GM12878 (cell line): ENCODE measurements at regions not wholly inside any gene's neighbourhood (a gene's known extent, or its start where the extent isn't known, plus 50 kb on each side); places are given as distances from the start of the nearest gene placed in this dataset.

ENCODE experiments used
- ATAC-seq: fragments of 200-7000 bp; cut with Tn5 transposase; 3 replicates; pipeline ENCODE4 v1.9.1; 2020; ENCODE audit warnings: mild to moderate bottlenecking, moderate library complexity
- BruUV-seq: library from RNA; stranded (reverse); fragments of 400-500 nt; replicated peaks from 2 replicates; lab custom pipeline; 2021; lab: Mats Ljungman, UMichigan
- CTCF ChIA-PET: fragments of 300-600 bp; sonication (Branson Sonifier 250); formaldehyde crosslinking; extraction: SDS; loops from one replicate; lab custom pipeline; 2021; ENCODE audit warnings: inconsistent platforms; lab: Yijun Ruan, JAX
- POLR2A ChIA-PET: fragments of 350-600 bp; formaldehyde crosslinking; extraction: SDS; loops from one replicate; lab custom pipeline; 2021; ENCODE audit warnings: inconsistent platforms; lab: Charles Lee
- RAD21 ChIA-PET: fragments of 300-600 bp; sonication (Branson Sonifier 250); formaldehyde crosslinking; loops from one replicate; lab custom pipeline; 2023; ENCODE audit warnings: antibody characterized with exemption; ENCODE audit not compliant: unreplicated experiment; lab: Charles Lee
- SMC1A ChIA-PET: fragments of 300-600 bp; sonication (Branson Sonifier 250); formaldehyde crosslinking; loops from one replicate; lab custom pipeline; 2023; ENCODE audit not compliant: unreplicated experiment, uncharacterized antibody; lab: Charles Lee
- DNase-seq: peaks from one replicate; pipeline ENCODE4 v3.0.0-alpha.2; 2011; ENCODE audit warnings: low read depth, low spot score
- FAIRE-seq: peaks from 3 replicates; lab custom pipeline; 2011; peaks lifted over from hg19 to GRCh38; lab: Jason Lieb, UNC
- H2AFZ ChIP-seq: 2 replicates; pipeline ENCODE4 v1.6.0; 2011; ENCODE audit warnings: low read depth, low read length, control low read depth; ENCODE audit not compliant: control insufficient read depth
- H3K27ac ChIP-seq: 2 replicates; pipeline ENCODE4 v1.5.1; 2011; ENCODE audit warnings: control low read depth; ENCODE audit not compliant: control insufficient read depth, insufficient read depth
- H3K27me3 ChIP-seq, 2 experiments: replicated peaks in 1 of 2; 2 replicates each; pipeline versions ENCODE4 v1.6.0 to v1.6.1; 2011; ENCODE audit warnings: low read length in 1 of 2; ENCODE audit not compliant: control insufficient read depth in 2 of 2, insufficient read depth in 2 of 2
- H3K36me3 ChIP-seq, 2 experiments: 2 replicates each; pipeline ENCODE4 v1.5.1; 2011; ENCODE audit warnings: low read length in 1 of 2; ENCODE audit not compliant: control insufficient read depth in 2 of 2, insufficient read depth in 2 of 2
- H3K4me1 ChIP-seq: 2 replicates; pipeline ENCODE4 v1.6.1; 2011; ENCODE audit warnings: mild to moderate bottlenecking, low read length, moderate library complexity, mixed read lengths; ENCODE audit not compliant: control insufficient read depth, insufficient read depth
- H3K4me2 ChIP-seq: 2 replicates; pipeline ENCODE4 v1.6.0; 2011; ENCODE audit warnings: control low read depth; ENCODE audit not compliant: control insufficient read depth, insufficient read depth
- H3K4me3 ChIP-seq: fragments of 200-600 bp; sonication (generic); 2 replicates; pipeline ENCODE4 v1.5.1; 2016
- H3K79me2 ChIP-seq: 2 replicates; pipeline ENCODE4 v1.6.0; 2011; ENCODE audit warnings: low read length; ENCODE audit not compliant: control insufficient read depth, insufficient read depth
- H3K9ac ChIP-seq: 2 replicates; pipeline ENCODE4 v1.8.0; 2011; ENCODE audit warnings: low read length, control low read depth, mixed read lengths; ENCODE audit not compliant: control insufficient read depth, insufficient read depth
- H3K9me3 ChIP-seq: replicated peaks from 3 replicates; pipeline ENCODE4 v1.5.1; 2011; ENCODE audit warnings: mild to moderate bottlenecking, low read length; ENCODE audit not compliant: control insufficient read depth, insufficient read depth
- H4K20me1 ChIP-seq: 2 replicates; pipeline ENCODE4 v1.6.0; 2011; ENCODE audit not compliant: control insufficient read depth, insufficient read depth
- BMI1 ChIP-seq: fragments of 450-650 bp; IDR thresholded peaks from 2 replicates; pipeline ENCODE4 v1.6.1; 2016; ENCODE audit warnings: mild to moderate bottlenecking, moderate library complexity, borderline replicate concordance
- EED ChIP-seq: sonication (generic); IDR thresholded peaks from 2 replicates; pipeline ENCODE4 v1.6.1; 2016; ENCODE audit warnings: antibody characterized with exemption, low read depth
- EGR1 ChIP-seq, 2 experiments: IDR thresholded peaks; 1 replicate in 1 of 2; 2 replicates in 1 of 2; pipeline ENCODE4 v1.6.1; 2011 to 2012; ENCODE audit warnings: low read depth in 2 of 2, low read length in 2 of 2, borderline replicate concordance in 1 of 2, mild to moderate bottlenecking in 1 of 2, moderate library complexity in 1 of 2
- EZH2 ChIP-seq: IDR thresholded peaks from 2 replicates; pipeline ENCODE4 v1.6.1; 2012; ENCODE audit warnings: low read depth, mild to moderate bottlenecking, control low read depth, inconsistent platforms, low read length, borderline replicate concordance; ENCODE audit not compliant: control insufficient read depth
- FOXM1 ChIP-seq: IDR thresholded peaks from 2 replicates; pipeline ENCODE4 v1.6.1; 2012; ENCODE audit warnings: low read depth, mild to moderate bottlenecking, inconsistent platforms, low read length, moderate library complexity
- KAT2A ChIP-seq: conservative IDR thresholded peaks from 2 replicates; pipeline ENCODE4 v1.6.1; 2011; ENCODE audit warnings: low read depth, low read length; ENCODE audit not compliant: control insufficient read depth
- MLLT1 ChIP-seq: fragments of 450-650 bp; IDR thresholded peaks from 2 replicates; pipeline ENCODE4 v1.6.1; 2016; ENCODE audit warnings: mild to moderate bottlenecking
- NBN ChIP-seq: fragments of 450-650 bp; IDR thresholded peaks from 2 replicates; pipeline ENCODE4 v1.6.1; 2016
- NFXL1 ChIP-seq: fragments of 450-650 bp; IDR thresholded peaks from 2 replicates; pipeline ENCODE4 v1.6.1; 2017; ENCODE audit warnings: antibody characterized with exemption, mild to moderate bottlenecking, borderline replicate concordance
- NR2C1 ChIP-seq: fragments of 450-650 bp; IDR thresholded peaks from 2 replicates; pipeline ENCODE4 v1.6.1; 2017; ENCODE audit warnings: antibody characterized with exemption, mild to moderate bottlenecking, moderate library complexity
- POLR2AphosphoS2 ChIP-seq: IDR thresholded peaks from 2 replicates; pipeline ENCODE4 v1.6.1; 2011; ENCODE audit warnings: low read depth, mild to moderate bottlenecking, low read length, improper control_type of control experiment, moderate library complexity
- RB1 ChIP-seq: fragments of 450-650 bp; formaldehyde crosslinking; IDR thresholded peaks from 2 replicates; pipeline ENCODE4 v1.6.1; 2017; ENCODE audit warnings: mild to moderate bottlenecking, borderline replicate concordance
- ZNF622 ChIP-seq: fragments of 450-650 bp; IDR thresholded peaks from 2 replicates; pipeline ENCODE4 v1.6.1; 2017; ENCODE audit warnings: mild to moderate bottlenecking, inconsistent platforms
- WGBS: methylation state at CpG from one replicate; pipeline ENCODE4 v1.1.6; 2016; ENCODE audit warnings: low lambda C conversion rate; ENCODE audit not compliant: insufficient replicate concordance, insufficient coverage; ENCODE audit errors: missing lambda C conversion rate; 5-methylcytosine and 5-hydroxymethylcytosine counted together
- in situ Hi-C: fragments of 300-500 bp; cut with MboI; formaldehyde crosslinking; loops from 9 replicates; pipeline ENCODE4 v1.14.3; 2018; ENCODE audit warnings: mixed read lengths
- intact Hi-C: fragments of 100-400 bp; cut with micrococcal nuclease; formaldehyde crosslinking; loops from one replicate; pipeline ENCODE4 v1.14.2; 2022; ENCODE audit not compliant: unreplicated experiment
- TF ChIP-seq, protein P1 (sequence below): fragments of 150-350 bp; IDR thresholded peaks from 2 replicates; pipeline ENCODE4 v1.6.1; 2016; ENCODE audit warnings: low read depth, low read length

GRCh38 chr4:133474501-133474900 is 325.4 kb downstream of the PCDH10 start:
- intact Hi-C loops (no loop called here), in situ Hi-C loops (no loop called here)
- no peak for TF ChIP-seq ZNF622
- no peak for TF ChIP-seq RB1
- TF ChIP-seq KAT2A, result no peak
- no peak for TF ChIP-seq EED
- TF ChIP-seq MLLT1, result no peak
- no peak for TF ChIP-seq FOXM1
- TF ChIP-seq NR2C1, result no peak
- DNase-seq (no peak), ATAC-seq (no peak), FAIRE-seq (no peak)
- no TSS peak for BruUV-seq
- RAD21 ChIA-PET, result no interaction called here
- Histone ChIP-seq H2AFZ (no peak overlapping the region), H3K4me1 (no peaks in the 10 kb centered on the region), H3K27ac (no peak overlapping the region), H3K4me3 (no peak overlapping the region), H3K9me3 (no peaks in the 10 kb centered on the region), H3K27me3 (no peaks in the 10 kb centered on the region), H4K20me1 (no peaks in the 10 kb centered on the region), H3K4me2 (no peak overlapping the region), H3K9ac (no peak overlapping the region), H3K79me2 (no peaks in the 10 kb centered on the region), H3K36me3 (no peaks in the 10 kb centered on the region)
- CTCF ChIA-PET, result no interaction called here
- POLR2A ChIA-PET, result no interaction called here
- SMC1A ChIA-PET, result no interaction called here
- WGBS, result 75% methylated on average over 2 of the region's 2 CpGs

DNA sequence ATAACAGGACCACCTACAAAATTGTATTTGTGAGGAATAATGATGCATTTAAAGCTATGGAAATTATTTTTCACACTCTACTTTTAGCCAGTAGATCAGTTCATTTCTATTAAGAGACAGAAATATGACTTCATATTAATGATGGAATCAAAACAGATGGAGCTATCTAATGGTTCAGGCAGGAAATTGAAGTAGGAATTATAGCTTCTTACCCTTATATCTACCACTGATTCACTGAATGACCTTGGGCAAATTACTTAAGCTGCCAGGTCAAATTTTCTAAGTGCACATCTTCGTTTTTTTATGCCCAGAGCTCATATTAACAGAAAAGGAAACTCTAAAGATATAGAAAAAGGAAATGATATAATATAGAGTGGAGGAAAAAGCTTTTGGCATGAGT is 323.1 kb downstream of the PCDH10 start:
- Histone ChIP-seq H2AFZ (no peak overlapping the region), H3K9ac (no peak overlapping the region), H3K4me3 (no peak overlapping the region), H3K4me2 (no peak overlapping the region), H3K27me3 (no peaks in the 10 kb centered on the region), H3K27ac (no peak overlapping the region), H3K4me1 (no peaks in the 10 kb centered on the region), H3K79me2 (no peaks in the 10 kb centered on the region), H3K36me3 (no peaks in the 10 kb centered on the region), H3K9me3 (no peaks in the 10 kb centered on the region), H4K20me1 (no peaks in the 10 kb centered on the region)
- DNase-seq (no peak), ATAC-seq (no peak), FAIRE-seq (no peak)
- ChIA-PET POLR2A (no interaction called here), CTCF (interaction anchor here (0.6 to 1.8 kb wide), 3 partner anchors 12 to 320 kb away, joined by 3 to 4 read pairs (median 3); no protein-coding TSS in a partner anchor), RAD21 (no interaction called here), SMC1A (no interaction called here)
- BruUV-seq, result no TSS peak
- in situ Hi-C loops, result no loop called here
- 0% methylated on average over 1 of the region's 1 CpG for WGBS
- intact Hi-C loops, result no loop called here
- TF ChIP-seq NBN (no peak), EZH2 (no peak), EGR1 (IDR thresholded peaks at IDR 0.05; ENCODE audit: borderline replicate concordance in 1 of 2, low read depth in 2 of 2, low read length in 2 of 2) (no peak), NFXL1 (no peak), BMI1 (no peak), POLR2AphosphoS2 (no peak)
- TF ChIP-seq, protein P1, sequence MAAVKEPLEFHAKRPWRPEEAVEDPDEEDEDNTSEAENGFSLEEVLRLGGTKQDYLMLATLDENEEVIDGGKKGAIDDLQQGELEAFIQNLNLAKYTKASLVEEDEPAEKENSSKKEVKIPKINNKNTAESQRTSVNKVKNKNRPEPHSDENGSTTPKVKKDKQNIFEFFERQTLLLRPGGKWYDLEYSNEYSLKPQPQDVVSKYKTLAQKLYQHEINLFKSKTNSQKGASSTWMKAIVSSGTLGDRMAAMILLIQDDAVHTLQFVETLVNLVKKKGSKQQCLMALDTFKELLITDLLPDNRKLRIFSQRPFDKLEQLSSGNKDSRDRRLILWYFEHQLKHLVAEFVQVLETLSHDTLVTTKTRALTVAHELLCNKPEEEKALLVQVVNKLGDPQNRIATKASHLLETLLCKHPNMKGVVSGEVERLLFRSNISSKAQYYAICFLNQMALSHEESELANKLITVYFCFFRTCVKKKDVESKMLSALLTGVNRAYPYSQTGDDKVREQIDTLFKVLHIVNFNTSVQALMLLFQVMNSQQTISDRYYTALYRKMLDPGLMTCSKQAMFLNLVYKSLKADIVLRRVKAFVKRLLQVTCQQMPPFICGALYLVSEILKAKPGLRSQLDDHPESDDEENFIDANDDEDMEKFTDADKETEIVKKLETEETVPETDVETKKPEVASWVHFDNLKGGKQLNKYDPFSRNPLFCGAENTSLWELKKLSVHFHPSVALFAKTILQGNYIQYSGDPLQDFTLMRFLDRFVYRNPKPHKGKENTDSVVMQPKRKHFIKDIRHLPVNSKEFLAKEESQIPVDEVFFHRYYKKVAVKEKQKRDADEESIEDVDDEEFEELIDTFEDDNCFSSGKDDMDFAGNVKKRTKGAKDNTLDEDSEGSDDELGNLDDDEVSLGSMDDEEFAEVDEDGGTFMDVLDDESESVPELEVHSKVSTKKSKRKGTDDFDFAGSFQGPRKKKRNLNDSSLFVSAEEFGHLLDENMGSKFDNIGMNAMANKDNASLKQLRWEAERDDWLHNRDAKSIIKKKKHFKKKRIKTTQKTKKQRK, result no peak
